Stimulated activated CD8-positive, alpha-beta memory T cell treated with anti-CD3 and anti-CD28 coated beads, Interleukin-4, amount 100 ng/mL, for 4 hours (primary cell): ENCODE measurements at regions not wholly inside any gene's neighbourhood (a gene's known extent, or its start where the extent isn't known, plus 50 kb on each side); places are given as distances from the start of the nearest gene placed in this dataset.

Experiments used
- DNase-seq, 2 donors: peaks; one replicate each; pipeline ENCODE4 v3.0.0-alpha.2; 2020; ENCODE audit warnings: low read depth in 2 of 2, low spot score in 1 of 2

DNA sequence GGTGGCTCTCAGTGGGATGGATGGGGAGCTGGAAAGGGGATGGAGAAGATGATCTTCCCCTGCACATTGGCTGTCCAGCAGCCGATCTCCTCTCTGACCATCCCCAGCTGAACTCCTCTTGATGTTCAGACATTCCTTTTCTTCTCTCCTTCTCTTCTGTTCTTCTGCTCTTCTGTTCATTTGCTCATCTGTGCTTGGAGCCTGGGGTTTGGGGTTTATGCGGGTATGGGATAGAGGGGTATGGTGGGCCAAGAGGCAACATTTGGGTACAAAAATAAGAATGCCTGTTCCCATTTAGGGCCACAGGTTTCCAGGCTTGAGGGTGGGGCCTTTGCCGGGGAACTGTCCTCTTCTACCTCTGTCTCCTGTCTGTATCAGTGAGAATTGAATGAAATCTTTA lies 205.4 kb upstream of the XYLT1 start:
- DNase-seq, result no peak

DNA sequence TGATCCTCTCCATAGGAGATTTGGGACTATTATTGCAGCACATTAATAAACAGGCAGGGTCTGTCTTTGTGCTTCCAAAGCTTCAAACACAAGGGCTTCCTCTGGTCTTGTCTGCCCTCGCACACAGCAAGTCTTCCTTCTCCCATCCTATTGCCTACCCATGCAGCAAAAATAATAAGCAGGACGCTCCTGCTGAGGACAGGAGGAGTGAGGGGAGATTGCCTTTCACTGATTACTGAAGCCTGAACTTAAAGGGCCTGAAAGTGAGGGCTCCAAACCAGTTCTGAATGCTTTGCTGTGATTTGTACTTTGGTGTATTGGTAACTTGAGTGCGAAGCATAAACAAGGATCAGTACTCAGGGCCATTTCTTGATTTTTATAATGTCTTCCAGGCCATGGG lies 197.6 kb upstream of the XYLT1 start:
- DNase-seq, result no peak

DNA sequence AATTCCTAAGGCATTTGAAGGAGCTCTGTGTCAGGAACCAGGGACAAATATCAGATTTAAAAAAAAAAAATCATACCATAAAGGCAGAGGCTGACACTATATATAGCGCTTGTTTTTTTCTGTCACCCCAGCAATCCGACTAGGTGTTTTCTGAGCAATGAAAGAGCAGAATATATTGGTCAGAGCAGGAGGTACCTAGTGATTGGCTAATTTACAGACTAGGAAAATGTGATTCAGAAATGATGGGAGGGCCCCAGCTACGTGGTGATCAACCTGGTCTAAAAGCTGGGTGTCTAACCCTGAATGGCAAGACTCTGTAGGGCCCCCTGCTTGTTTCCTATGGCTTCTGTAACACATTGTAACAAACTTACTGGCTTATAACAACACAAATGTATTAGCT lies 195.5 kb upstream of the XYLT1 start:
- no peak for DNase-seq

DNA sequence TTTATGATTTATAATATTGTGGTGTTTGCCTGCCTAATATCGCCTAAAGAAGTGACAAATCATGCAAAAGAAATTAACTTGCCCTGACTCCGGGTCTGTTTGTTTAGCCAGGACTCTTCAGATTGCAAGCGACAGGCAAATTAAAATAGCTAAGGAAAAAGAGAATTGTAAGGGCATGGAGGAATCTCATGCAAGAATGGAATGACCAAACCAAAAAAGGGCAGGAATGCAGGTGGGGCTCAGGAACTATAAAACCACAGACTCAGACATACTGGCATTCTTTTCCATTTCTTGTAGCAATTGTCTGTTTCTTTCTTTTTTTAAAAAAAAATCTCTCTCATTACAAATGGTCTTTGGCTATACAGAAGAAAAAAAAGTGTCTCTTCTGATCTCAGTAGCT lies 188.1 kb upstream of the XYLT1 start:
- DNase-seq, result no peak

DNA sequence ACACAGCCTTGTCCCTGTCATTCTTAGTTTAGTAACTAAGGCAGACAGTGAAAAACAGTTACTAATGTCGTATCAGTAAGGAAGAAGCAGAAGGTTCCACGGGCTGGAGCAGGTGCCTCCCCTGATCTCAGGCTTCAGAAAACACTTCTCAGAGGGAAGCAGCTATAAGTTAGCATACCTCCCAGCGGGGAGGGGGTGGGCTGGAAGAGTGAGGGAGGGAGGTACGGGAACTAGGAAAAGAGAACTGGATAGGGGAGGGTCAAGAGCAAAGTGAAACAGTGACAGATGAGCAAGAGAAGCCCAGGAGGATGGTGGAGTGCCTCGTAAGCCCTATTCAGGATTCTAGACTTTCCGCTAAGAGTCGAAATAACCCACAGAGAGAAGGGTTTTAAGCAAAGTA lies 186.3 kb upstream of the XYLT1 start:
- no peak for DNase-seq

DNA sequence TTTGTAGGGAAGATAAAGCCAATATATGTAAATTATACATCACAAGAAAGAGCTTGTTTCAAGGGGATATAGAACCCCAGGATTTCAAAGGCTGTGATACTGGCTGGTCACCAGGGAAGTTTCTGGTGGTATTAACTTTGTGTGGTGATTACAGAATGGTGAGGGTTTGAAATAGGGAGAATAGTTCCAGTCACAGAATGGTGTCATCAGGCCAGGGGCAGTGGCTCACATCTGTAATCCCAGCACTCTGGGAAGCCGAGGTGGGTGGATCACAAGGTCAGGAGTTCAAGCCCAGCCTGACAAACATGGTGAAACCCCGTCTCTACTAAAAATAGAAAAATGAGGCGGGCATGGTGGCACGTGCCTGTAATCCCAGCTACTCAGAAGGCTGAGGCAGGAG lies 183.8 kb upstream of the XYLT1 start:
- DNase-seq, result no peak

DNA sequence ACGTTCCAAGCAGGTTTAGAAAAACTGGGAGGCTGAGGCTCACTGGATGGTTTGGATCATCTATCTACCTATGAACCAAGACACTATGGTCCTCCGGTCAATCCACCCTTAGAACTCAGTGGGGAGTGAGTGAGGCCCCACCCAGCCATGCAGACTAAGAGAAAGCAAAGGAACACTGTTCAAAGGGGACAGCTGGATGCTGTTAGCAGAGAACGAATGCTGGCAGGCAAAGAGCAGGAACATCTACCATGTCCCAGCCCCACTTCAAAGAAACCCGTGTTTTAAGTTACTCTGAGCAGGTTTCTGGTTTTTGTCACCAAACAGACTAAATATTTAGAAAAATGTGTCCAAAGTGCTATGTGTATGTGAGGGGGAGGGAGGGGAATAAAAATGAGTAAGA lies 183.4 kb upstream of the XYLT1 start:
- no peak for DNase-seq

DNA sequence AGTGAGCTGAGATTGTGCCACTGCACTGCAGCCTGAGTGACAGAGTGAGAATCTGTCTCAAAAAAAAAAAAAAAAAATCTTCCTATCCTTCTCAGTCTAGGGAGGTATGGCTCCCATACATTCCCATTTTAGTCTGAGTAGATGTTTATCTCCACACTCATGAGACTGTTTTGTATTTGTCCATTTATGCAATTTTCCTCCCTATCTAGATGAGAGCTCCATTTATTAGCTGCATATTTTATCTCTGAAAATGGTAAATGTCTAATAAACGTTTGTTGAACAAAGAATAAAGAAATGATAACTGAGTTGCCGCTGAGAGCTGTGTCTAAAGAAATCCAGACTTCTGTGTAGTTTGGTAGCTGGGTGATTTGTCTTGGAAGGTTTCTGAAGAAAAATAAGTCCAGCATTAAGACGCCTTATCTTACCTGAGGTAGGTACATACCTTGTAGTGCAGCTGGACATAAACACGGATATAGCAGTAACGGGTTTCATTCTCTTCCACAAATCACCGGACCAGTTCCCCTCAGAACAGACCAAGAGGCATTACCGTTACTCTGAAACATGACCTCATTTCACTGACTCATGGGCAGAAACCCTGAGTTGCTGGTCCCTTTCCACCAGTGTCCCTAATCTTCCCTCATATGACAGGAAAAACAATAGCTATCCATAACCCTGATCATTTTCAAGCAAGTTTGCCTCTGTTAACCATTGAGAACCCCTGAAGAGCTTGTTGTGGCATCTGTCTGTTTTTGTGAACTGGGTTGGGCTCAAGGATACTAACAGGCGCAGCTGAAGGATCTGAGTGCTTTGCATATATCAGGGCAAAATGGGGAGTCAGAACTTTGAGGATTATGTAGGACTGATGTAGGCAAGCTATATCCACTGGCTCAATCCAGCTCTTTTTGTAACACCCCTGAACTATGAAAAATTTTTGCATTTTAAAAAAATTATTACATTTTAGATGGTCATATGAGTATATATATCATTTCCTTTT lies 177.4 kb upstream of the XYLT1 start:
- no peak for DNase-seq

DNA sequence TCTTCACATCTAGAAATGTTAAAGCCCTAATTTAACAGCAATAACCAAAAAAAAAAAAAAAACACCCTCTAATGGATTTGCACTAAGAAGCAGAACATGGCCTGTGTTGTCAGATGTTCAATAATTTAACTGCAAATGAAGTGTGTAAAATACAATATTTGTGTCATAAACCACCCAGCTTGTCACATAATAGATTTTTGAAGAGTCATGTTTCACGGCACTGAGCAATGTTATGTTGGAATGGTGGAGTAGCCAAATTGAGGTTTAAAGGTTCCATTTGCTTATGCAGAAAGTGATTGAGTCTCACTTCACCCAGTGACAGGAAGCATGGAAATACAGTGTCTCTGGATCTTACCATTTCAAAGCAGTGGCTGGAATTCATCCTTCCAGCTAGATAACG lies 173.2 kb upstream of the XYLT1 start:
- DNase-seq, result no peak

DNA sequence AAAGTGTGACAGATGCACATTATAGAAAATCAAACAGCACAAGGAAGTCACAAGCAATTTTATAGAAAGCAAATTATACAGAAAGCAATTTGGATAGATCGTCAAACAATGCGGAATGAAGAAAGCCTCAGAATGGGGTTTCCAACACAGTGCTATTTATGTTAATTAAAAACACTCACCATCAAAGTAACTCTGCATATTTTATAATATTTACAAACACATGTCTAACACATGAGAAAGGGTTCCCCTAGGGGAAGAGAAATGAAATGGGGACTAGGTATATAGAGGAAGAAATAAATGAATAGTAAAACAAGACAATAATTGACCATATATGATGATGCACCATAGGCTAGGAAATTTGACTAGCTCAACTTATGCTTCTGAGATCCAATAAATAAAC lies 171.2 kb upstream of the XYLT1 start:
- DNase-seq, result no peak

DNA sequence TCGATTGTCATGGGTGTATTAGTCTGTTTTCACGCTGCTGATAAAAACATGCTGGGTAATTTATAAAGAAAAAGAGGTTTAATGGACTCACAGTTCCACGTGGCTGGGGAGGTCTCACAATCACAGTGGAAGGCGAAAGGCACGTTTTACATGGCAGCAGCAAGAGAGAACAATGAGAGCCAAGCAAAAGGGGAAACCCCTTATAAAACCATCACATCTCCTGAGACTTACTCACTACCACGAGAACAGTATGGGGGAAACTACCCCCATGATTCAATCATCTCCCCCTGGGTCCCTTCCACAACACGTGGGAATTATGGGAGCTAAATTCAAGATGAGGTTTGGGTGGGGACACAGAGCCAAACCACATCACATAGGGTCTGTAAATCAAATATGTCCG lies 167.4 kb upstream of the XYLT1 start:
- DNase-seq, result no peak

DNA sequence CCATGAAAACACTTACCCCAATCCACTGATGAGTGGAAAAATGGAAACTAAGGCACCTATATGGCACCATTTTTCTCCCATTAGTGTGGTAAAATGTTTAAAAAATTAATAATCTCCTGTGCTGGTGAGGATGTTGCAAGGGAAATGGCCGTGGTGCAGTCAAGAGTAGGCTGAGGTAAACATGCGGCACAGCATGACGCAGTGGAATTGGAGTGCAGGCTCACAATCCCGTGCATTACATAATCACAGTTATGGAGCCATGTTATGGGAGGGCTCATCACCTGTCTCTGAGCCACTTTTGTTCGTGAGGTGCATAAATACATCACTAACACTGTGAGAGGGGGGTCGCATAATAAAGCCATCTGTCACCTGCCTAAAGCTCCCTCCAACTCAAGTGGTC lies 164.4 kb upstream of the XYLT1 start:
- no peak for DNase-seq

DNA sequence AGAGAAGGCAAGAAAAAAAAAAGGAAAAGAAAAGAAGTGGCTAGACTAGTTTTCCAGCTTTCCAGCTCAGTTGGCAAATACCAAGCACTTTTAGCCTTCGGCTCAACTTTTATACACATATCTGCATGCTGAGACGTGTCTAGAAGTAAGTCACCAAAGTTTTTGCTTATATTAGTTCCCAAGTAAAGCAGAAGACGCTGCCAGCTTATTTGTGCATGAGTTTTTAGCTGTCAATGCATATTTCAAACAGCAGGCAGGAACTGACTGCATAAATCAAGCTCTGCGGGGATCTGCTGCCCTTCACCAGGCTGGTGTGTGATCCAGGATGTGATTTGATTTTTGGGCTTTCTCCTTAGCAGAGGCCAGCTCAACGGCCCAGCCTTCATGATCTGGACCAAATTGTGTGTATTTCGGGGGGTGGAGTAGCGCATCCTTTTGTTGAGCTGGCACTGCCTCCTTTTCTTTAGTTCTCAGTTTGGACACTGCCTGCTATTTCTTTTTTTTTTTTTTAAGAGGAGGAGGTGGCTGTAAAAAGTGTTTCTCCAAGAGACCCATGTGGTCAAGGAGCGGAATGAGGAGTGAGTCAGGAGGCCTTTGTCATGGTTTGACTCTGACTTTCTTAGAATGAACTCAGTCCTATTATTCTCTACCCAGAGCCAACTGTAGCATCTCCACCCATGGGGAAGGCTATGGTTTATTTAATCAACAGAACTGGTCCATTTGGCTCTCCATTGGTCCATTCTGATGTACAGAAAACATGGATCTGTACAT lies 162.6 kb upstream of the XYLT1 start:
- no peak for DNase-seq

DNA sequence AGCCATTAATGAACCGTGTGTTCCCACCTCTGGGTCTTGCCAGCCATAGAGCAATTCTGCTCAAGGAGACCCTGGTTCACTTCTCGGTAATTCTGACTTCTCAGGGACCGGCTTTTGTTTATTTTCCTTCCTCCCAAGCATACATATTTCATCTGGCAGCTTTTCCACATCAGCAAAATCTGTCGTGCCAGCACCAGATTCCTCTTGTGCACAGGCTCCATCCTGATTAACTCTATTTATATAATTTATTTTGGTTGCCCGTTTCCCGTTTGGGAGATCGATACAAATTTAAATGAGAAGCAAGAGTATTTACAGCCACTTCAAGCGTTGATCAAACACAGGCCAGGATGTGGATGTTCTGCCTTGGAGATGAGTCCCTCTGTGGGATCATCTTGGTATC lies 161.9 kb upstream of the XYLT1 start:
- no peak for DNase-seq

DNA sequence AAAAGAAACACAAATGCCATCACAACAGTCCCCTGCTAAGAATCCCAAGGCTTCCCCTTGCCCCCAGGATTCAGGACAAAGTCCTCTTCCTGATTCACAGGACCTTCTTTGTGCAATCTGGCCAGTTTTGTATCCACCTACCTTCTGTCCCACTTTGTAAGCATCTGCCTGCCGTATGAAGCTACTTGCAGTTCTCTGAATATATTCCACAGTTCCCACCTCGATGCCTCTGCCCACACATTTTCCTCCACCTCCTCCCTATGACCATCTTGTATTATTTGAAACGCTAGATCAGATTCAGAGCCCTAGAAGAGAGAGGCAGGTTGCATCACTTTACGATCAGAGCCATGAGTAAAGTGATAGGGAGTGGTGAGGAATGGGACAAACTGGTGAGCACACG lies 159.2 kb upstream of the XYLT1 start:
- DNase-seq, result no peak

DNA sequence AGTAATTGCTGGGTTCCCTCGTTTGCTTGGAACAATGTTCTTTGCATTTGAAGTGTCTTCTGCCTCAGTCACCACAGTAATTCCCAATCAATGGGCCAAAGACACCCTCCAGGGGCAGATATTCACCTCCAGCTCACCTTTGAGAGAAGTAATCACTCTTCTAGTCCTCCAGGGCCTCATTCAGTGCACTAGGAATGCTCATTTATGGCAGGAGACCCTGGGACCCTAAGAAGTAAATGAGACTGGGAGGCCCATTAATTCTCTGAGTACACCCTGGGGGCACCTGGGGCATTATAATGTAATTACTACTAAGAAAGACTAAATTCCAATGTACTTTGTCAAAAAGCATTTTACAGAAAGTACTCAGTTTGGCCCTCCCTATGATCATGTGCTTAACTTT lies 158.2 kb upstream of the XYLT1 start:
- no peak for DNase-seq

DNA sequence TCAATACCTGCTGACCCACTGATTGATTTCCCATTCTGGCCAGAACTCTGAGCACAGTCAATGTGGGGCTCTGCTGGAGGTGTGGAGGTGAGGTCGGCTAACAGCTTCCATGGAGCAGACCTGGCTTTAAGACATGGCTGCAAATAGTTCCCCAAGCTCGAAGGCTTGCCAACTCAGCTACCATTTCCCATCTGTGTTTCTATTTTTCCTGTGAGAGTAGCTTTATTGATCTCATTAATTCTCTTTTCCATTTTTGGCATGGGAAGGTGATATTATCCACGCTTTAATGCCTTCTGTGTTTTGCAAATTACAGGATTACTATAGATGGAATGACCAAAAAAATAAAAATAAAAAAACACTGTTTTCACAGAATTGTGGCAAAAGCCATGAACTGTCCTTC lies 151.6 kb upstream of the XYLT1 start:
- DNase-seq, result no peak

DNA sequence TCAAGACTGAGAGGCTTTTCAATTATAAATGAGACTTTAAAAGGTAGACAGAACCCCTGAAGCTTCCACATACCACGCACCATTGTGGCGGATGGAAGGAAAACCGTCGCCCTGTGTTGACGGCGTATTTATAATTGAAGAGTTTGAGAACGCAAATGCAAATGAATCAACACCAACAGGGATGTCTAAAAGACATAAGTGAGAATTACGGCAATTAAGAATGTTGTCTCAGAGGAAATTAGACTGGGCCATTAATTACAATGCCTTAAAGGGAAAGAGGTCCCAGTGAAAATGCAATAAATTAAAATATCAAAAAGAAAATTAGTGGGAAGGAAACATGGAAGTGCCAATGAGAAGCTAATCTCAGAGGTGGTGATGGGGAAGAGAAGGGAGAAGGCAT lies 148.5 kb upstream of the XYLT1 start:
- no peak for DNase-seq

DNA sequence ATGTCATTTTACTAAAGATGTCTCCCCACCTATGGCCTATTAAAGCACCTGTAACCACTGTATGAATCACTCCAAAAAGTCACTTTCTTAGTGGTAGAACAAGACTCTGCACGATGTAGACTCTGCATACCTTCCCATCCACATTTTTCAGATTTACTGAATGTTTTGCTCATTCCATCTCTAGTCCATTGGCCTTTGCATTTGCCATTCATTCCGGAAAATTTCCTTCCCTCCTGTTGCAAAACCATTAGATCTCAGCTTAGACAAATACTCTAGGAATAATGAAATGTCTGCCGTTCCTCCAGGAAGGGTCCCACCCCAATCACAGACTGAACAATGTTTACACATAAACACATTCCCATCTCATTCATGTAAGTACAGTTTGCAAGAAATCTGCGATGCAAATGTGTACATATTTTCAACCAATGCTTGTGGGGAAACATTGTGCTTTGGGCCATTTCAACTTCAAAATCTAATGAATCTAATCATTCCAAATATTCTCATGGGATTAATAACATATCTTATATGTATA lies 146.3 kb upstream of the XYLT1 start:
- no peak for DNase-seq

DNA sequence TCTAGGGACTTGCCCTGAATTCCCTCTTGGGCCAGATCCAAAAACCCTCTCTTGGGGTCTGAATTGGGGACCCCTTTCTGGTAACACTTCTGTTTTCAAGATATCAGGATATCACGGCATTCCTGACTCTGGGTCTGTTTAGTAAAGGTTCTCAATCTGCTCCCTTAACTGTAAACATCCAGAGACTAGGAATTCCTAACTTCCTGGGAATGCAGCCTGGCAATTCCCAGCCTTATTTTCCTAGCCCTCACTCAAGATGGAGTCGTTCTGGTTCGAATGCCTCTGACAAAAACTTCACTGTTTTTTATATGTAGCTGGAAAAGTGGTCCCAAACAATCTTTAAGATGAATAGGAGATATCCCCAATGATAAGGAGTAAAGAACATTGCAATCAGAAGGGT lies 141.6 kb upstream of the XYLT1 start:
- no peak for DNase-seq

DNA sequence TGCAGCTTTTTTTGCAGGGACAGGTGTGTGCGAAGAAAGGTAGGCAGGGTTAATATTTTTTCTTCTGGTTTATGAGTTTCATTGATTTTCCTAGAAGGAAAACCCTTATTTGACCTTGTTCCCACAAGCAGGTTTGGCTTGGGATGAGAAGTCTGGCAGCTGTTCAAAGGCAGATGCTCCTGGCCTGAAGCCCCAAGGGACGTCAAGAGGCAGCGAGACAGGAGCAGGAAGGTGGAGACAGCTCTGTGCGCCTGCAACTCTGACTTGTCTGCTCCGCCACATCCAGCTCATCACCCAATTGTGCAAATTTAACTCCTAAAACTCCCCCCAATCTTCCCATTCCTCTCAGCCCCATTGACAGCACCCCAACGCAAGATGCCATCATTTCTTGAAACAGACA lies 136.8 kb upstream of the XYLT1 start:
- no peak for DNase-seq

DNA sequence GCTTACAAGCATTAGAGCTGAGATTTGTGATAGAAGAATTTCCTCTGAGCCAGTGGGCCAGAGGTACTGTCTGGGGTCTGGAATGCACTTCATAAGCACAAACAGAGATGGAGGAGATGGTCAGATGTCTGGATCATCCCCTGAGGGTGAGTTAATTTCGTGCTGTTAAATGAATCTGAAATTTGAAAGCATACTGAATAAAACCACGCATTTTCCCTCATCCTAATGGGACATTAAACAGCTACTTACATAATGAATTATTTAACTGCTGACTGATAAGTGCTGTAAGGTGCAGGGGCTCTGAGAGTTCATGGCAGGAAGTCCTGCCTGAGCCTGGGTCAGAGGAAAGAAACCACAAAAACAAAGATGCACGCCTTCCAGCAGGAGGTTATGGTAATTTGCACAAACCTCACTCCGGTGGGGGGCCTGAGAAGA lies 136.3 kb upstream of the XYLT1 start:
- no peak for DNase-seq
